Pancreas (tissue), 10 donors: ENCODE measurements at regions not wholly inside any gene's neighbourhood (a gene's known extent, or its start where the extent isn't known, plus 50 kb on each side); places are given as distances from the start of the nearest gene placed in this dataset.

Experiments used
- ATAC-seq, 4 donors: fragments of 200-7000 bp; cut with Tn5 transposase; one replicate each; pipeline versions ENCODE4 v1.8.0 to v1.9.1; 2020; ENCODE audit warnings: mild to moderate bottlenecking in 4 of 4, moderate library complexity in 4 of 4
- DNase-seq, 6 donors: peaks; one replicate each; pipeline ENCODE4 v3.0.0-alpha.2; 2020
- FAIRE-seq: peaks from 2 replicates; lab custom pipeline; 2012; peaks lifted over from hg19 to GRCh38; lab: Jason Lieb, UNC
- H3K27ac ChIP-seq, 4 donors: fragments of 200-600 bp; sonication (generic); 1 replicate in 3 of 4; 2 replicates in 1 of 4; pipeline versions ENCODE4 v1.5.0 to v1.8.0; 2020
- H3K27me3 ChIP-seq, 4 donors: fragments of 200-600 bp; one replicate each; pipeline ENCODE4 v1.8.0; 2021
- H3K36me3 ChIP-seq, 3 donors: fragments of 200-600 bp; sonication (generic) in 1 of 3; one replicate each; pipeline versions ENCODE4 v1.5.0 to v1.8.0; 2020 to 2021
- H3K4me1 ChIP-seq, 3 donors: fragments of 200-600 bp; one replicate each; pipeline ENCODE4 v1.8.0; 2021
- H3K4me3 ChIP-seq, 4 donors: fragments of 200-600 bp; sonication (generic) in 2 of 4; one replicate each; pipeline versions ENCODE4 v1.5.0 to v1.8.0; 2020 to 2021
- H3K9me3 ChIP-seq, 4 donors: fragments of 200-600 bp; one replicate each; pipeline ENCODE4 v1.8.0; 2021
- CTCF ChIP-seq, 4 donors: fragments of 200-600 bp; sonication (generic) in 3 of 4; IDR thresholded peaks; one replicate each; pipeline versions ENCODE4 v1.5.0 to v1.8.0; 2021; ENCODE audit warnings: antibody characterized with exemption in 4 of 4
- WGBS, 2 donors: extraction: QIAGEN DNeasy Blood & Tissue Kit; methylation state at CpG; one replicate each; pipeline ENCODE4 v1.1.7; 2013; 5-methylcytosine and 5-hydroxymethylcytosine counted together
- intact Hi-C, 3 donors: fragments of 100-400 bp; cut with DNase I; formaldehyde crosslinking; loops; one replicate each; pipeline versions ENCODE4 v1.11.1 to v1.14.2; 2022
- donor health status: healthy with polysubstance abuse.
- donor health status: DM: no; HTN: no; CAD: no; lungs with moderate emphysema.
- donor health status: DM: no; HTN: no; CAD: no.
- donor health status: control.
- donor health status: control.
- donor health status: Bipolar disorder and iron deficiency.
- donor health status: DM: yes; HTN: yes; CAD: no.
- donor health status: DM: no; HTN: no; CAD: no.
- donor health status: DM: no; HTN: no; CAD: no.
- donor health status: DM: yes; HTN: yes; CAD: no.

GRCh38 chr5:29161399-29162291 lies 2031.8 kb upstream of the CDH6 start:
- no peak overlapping the region for H3K27ac ChIP-seq
- WGBS, 2 donors = 14 to 15% methylated on average over 1 of the region's 1 CpG
- FAIRE-seq = no peak

GRCh38 chr5:29157975-29158374 lies 2035.5 kb upstream of the CDH6 start:
- Histone ChIP-seq H3K27me3 (no peaks in the 10 kb centered on the region), H3K9me3 (no peaks in the 10 kb centered on the region), H3K4me1 (no peaks in the 10 kb centered on the region), H3K27ac (no peak overlapping the region), H3K36me3 (no peaks in the 10 kb centered on the region), H3K4me3 (no peak overlapping the region)
- ATAC-seq (no peak), FAIRE-seq (no peak), DNase-seq (no peak)
- TF ChIP-seq CTCF (IDR thresholded peaks at IDR 0.05) = no peak
- 8 to 13% methylated on average over 1 of the region's 1 CpG for WGBS, 2 donors
- intact Hi-C loops = no loop called here

More at GRCh38 chr5:29161399-29162291, 2031.8 kb upstream of the CDH6 start:
- H3K4me3 ChIP-seq = no peak overlapping the region
- H3K9me3 ChIP-seq = no peaks in the 10 kb centered on the region
- DNase-seq (no peak), ATAC-seq (no peak)
- intact Hi-C loops = no loop called here
- no peaks in the 10 kb centered on the region for H3K27me3 ChIP-seq
- no peaks in the 10 kb centered on the region for H3K36me3 ChIP-seq
- H3K4me1 ChIP-seq = no peaks in the 10 kb centered on the region
- no peak for TF ChIP-seq CTCF (IDR thresholded peaks at IDR 0.05)

- intact Hi-C loops = no loop called here
- Histone ChIP-seq H3K27me3 (no peaks in the 10 kb centered on the region), H3K4me3 (no peak overlapping the region), H3K9me3 (no peaks in the 10 kb centered on the region), H3K27ac (no peak overlapping the region), H3K36me3 (no peaks in the 10 kb centered on the region), H3K4me1 (no peaks in the 10 kb centered on the region)
- no peak for FAIRE-seq
- DNase-seq = no peak
- ATAC-seq = no peak
- TF ChIP-seq CTCF (IDR thresholded peaks at IDR 0.05) = no peak
- WGBS, 2 donors = 58 to 61% methylated on average over 2 of the region's 2 CpGs
These were observed 2042.6 kb upstream of the CDH6 start for GRCh38 chr5:29150840-29151239.

GRCh38 chr5:29148581-29148980 lies 2044.9 kb upstream of the CDH6 start:
- TF ChIP-seq CTCF (IDR thresholded peaks at IDR 0.05) = no peak
- 40 to 46% methylated on average over 2 of the region's 2 CpGs for WGBS, 2 donors
- FAIRE-seq = no peak
- Histone ChIP-seq H3K27ac (no peak overlapping the region), H3K36me3 (no peaks in the 10 kb centered on the region), H3K9me3 (no peaks in the 10 kb centered on the region), H3K4me1 (no peaks in the 10 kb centered on the region), H3K4me3 (no peak overlapping the region), H3K27me3 (no peaks in the 10 kb centered on the region)
- no peak for DNase-seq
- no peak for ATAC-seq
- intact Hi-C loops = no loop called here

GRCh38 chr5:29148073-29148472 lies 2045.4 kb upstream of the CDH6 start:
- H3K4me1 ChIP-seq = no peaks in the 10 kb centered on the region
- ATAC-seq = no peak
- no peak for TF ChIP-seq CTCF (IDR thresholded peaks at IDR 0.05)
- no peak for DNase-seq
- 69 to 80% methylated on average over 3 of the region's 3 CpGs for WGBS, 2 donors
- H3K4me3 ChIP-seq = no peak overlapping the region
- no peaks in the 10 kb centered on the region for H3K27me3 ChIP-seq
- no peaks in the 10 kb centered on the region for H3K9me3 ChIP-seq
- intact Hi-C loops = no loop called here
- no peak for FAIRE-seq
- no peak overlapping the region for H3K27ac ChIP-seq
- H3K36me3 ChIP-seq = no peaks in the 10 kb centered on the region
